C4-2B (cell line): ENCODE measurements at regions not wholly inside any gene's neighbourhood (a gene's known extent, or its start where the extent isn't known, plus 50 kb on each side); places are given as distances from the start of the nearest gene placed in this dataset.

Experiments used
- ZFX ChIP-seq: fragments of 450-650 bp; IDR thresholded peaks from 2 replicates; pipeline ENCODE4 v1.6.1; 2017
- TF ChIP-seq, protein P1 (sequence below): fragments of 450-650 bp; conservative IDR thresholded peaks from 2 replicates; pipeline ENCODE4 v1.5.1; 2017; ENCODE audit warnings: mild to moderate bottlenecking

DNA sequence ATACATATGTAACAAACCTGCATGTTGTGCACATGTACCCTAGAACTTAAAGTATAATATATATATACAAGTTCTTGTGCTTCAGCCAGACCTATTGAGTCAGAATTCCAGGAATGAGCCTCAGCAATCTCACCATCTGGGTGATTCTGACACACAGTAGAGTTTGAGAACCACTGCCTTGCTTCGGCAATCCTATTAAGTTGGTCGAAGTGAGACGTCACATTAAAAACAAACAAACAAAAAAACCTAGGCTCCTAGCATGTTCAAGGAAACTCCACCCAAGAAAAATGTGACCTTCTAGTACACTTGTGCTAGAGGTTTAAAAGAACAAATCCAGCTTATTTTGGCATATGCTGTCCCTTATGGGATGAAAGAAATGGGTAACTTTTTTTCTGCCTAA, 115.8 kb downstream of the SINHCAF start:
- TF ChIP-seq, protein P1, sequence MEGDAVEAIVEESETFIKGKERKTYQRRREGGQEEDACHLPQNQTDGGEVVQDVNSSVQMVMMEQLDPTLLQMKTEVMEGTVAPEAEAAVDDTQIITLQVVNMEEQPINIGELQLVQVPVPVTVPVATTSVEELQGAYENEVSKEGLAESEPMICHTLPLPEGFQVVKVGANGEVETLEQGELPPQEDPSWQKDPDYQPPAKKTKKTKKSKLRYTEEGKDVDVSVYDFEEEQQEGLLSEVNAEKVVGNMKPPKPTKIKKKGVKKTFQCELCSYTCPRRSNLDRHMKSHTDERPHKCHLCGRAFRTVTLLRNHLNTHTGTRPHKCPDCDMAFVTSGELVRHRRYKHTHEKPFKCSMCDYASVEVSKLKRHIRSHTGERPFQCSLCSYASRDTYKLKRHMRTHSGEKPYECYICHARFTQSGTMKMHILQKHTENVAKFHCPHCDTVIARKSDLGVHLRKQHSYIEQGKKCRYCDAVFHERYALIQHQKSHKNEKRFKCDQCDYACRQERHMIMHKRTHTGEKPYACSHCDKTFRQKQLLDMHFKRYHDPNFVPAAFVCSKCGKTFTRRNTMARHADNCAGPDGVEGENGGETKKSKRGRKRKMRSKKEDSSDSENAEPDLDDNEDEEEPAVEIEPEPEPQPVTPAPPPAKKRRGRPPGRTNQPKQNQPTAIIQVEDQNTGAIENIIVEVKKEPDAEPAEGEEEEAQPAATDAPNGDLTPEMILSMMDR, result no peak
- TF ChIP-seq ZFX, result no peak
